Hepatocyte (in vitro differentiated cells): ENCODE measurements at regions not wholly inside any gene's neighbourhood (a gene's known extent, or its start where the extent isn't known, plus 50 kb on each side); places are given as distances from the start of the nearest gene placed in this dataset.
"Not testable (repeated sequence)": the region's sequence is repeated elsewhere in the genome, so short reads cannot be mapped to it uniquely, and the experiment has no call there.

Experiments
- EZH2 ChIP-seq: fragments of 200-600 bp; sonication (generic); IDR thresholded peaks from 2 replicates; pipeline ENCODE4 v1.6.1; 2016; ENCODE audit warnings: antibody characterized with exemption, mild to moderate bottlenecking, borderline replicate concordance
- EZH2phosphoT487 ChIP-seq: fragments of 200-600 bp; sonication (generic); IDR thresholded peaks from one replicate; pipeline ENCODE4 v1.6.1; 2018; ENCODE audit warnings: antibody characterized with exemption, mild to moderate bottlenecking, low read depth, moderate library complexity; ENCODE audit not compliant: unreplicated experiment, severe bottlenecking
- TF ChIP-seq, protein P1 (sequence below): fragments of 200-600 bp; sonication (generic); IDR thresholded peaks from 2 replicates; pipeline ENCODE4 v1.5.1; 2016; ENCODE audit warnings: antibody characterized with exemption, mild to moderate bottlenecking; ENCODE audit not compliant: poor library complexity

GRCh38 chr2:77734662-77735340, 212.6 kb upstream of the LRRTM4 start:
- not testable (repeated sequence) for TF ChIP-seq EZH2phosphoT487, EZH2
- TF ChIP-seq, protein P1, sequence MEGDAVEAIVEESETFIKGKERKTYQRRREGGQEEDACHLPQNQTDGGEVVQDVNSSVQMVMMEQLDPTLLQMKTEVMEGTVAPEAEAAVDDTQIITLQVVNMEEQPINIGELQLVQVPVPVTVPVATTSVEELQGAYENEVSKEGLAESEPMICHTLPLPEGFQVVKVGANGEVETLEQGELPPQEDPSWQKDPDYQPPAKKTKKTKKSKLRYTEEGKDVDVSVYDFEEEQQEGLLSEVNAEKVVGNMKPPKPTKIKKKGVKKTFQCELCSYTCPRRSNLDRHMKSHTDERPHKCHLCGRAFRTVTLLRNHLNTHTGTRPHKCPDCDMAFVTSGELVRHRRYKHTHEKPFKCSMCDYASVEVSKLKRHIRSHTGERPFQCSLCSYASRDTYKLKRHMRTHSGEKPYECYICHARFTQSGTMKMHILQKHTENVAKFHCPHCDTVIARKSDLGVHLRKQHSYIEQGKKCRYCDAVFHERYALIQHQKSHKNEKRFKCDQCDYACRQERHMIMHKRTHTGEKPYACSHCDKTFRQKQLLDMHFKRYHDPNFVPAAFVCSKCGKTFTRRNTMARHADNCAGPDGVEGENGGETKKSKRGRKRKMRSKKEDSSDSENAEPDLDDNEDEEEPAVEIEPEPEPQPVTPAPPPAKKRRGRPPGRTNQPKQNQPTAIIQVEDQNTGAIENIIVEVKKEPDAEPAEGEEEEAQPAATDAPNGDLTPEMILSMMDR: not testable (repeated sequence)
